ELF-1 (cell line): ENCODE measurements at regions not wholly inside any gene's neighbourhood (a gene's known extent, or its start where the extent isn't known, plus 50 kb on each side); places are given as distances from the start of the nearest gene placed in this dataset.
"Not testable (repeated sequence)": the region's sequence is repeated elsewhere in the genome, so short reads cannot be mapped to it uniquely, and the experiment has no call there.

Experiments used
- DNase-seq: peaks from one replicate; pipeline ENCODE4 v3.0.0-alpha.2; 2016; ENCODE audit warnings: low read depth, low spot score

DNA sequence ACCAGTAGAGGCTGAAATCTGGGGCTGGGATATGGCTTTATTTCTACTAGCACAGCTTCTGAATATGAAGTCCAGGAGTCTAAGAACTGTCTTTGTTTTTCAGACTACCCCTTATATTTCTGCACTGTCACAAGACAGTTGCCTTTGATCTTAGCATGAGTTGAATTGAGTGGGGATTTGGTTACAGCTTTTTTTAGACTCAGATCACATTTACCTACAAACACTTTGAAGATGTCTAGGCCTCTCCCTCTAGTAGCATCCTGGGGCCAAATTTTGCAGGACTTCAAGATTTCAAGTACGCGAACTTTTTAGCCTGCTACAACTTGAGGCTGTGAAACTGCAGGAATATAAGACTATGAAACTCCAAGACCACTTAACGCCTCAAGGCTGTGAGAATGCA, 240.2 kb downstream of the NEBL start:
- DNase-seq: no peak

DNA sequence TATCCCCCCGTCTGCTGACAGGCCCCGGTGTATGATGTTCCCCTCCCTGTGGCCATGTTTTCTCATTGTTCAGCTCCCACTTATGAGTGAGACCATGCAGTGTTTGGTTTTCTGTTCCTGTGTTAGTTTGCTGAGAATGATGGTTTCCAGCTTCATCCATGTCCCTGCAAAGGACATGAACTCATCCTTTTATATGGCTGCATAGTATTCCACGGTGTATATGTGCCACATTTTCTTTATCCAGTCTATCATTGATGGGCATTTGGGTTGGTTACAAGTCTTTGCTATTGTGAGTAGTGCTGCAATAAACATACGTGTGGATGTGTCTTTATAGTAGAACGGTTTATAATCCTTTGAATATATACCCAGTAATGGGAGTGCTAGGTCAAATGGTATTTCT, 244.7 kb downstream of the NEBL start:
- DNase-seq: not testable (repeated sequence)

DNA sequence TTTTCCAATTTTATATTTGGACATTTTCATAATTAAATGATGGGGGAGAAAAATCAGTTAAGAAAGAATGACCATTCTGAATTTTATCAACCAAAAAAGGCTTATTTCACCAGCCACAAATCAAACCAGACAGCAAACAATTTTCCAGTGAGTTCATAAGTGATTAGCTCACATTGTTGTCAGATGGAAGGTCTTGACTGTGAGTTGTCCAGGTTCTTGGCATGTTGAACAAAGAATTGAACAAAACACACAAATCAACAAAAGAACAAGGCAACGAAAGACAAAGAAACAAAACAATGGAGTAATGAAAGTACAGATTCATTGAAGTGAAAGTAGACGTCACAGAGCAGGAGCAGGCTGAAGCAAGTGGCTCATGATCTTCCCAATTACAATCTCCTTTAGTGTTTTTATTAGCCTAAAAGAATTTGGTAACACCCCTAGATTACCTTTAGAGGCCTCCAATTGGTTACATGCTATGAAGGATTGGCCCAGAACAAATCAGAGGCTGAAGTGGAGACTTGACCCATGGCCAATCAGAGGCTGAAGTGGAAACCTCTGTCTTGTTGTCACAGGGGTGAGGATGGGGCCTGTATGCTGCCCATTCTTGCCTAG, 248.7 kb downstream of the NEBL start:
- DNase-seq: no peak

DNA sequence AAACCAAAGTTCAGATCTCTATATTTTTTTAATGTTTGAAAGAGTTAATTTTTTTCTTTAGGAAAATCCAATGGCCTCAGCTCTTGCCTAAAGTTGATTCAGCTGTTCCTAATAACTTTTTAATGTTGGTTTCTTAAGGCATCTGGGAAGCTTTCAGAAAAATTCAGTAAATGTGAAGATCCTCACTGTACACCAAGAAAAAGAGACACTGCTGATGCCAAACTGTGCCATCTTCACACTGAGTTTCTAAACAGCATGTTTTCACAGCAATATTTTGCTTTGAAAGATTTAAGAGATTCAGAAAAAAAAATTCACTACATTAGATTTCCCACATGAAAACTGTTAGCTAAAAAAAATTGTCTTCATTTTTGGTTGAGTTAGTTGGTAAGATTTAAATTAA, 249.4 kb downstream of the NEBL start:
- DNase-seq: no peak

DNA sequence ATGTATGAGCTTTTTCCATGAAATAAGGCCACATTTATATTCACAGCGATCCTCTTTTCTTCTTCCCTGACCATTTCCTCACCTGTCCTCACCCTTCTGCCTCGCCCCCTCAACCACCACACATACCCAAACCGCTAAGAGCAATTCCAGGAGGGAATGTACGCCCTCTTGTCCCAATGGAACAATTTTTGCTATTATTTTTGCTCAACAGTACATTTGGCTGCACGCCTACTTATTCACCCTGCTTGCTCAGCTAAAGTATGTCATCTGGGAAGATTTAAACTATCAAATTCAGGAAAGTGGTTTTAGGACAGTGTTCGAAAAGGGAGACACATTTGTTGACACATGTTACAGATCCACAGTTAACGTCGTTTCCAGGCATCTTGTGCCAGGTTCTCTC, 252.7 kb downstream of the NEBL start:
- DNase-seq: no peak

DNA sequence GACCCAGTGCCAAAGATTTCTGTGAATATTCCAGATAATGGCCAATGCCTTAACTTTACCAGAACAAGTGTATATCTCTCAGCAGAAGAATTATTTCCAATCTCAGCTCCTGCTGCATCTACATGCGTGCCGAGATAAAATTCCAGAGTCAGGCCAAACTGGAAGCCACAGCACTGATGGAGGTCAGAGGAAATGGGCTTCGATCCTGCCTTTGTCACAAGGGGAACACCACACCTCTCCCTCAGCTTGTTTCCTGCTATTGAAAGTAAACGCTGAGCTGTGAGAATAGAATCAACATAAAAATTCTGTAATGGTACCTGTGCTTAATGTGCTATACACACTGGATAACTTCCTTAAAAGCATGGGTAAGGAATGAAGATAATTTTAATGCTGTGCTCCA, 255.5 kb downstream of the NEBL start:
- DNase-seq: no peak

DNA sequence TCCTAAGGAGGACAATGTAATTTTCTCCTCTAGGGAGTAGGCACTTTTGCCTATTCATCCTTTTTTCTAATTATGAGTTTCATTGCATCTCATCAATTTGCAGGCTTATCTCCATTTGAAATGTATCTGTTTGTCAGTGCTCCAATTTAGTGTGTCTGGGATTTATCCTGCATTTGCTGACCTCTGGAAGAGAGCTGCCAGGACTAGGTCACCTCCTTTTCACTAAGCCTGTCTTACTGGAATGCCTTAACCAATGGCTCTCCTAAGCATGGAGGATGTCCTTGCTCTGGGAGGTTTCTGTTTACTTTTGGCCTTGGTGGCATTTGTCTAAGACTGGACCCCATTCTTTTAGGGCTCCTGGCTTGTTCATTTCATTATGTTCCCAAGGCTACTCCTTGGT, 261.5 kb downstream of the NEBL start:
- no peak for DNase-seq

DNA sequence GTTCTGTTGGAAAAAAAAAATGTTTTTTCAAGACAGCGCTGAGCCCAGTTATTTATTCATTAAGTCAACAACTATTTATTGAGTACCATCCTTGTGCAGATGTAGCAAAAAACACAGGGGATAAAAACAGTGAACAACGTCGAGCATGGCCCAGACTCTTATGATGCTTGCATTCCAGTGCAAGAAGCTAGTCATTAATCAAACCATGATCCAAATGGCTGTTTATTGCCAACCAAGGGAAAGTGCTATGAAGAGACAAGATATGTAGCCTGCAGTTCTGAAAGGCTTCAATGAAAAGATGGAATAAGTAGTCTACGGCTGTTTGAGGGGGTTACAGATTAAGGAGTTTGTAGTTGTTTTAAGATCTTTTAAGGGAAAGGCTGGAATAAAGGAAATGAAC, 262.3 kb downstream of the NEBL start:
- no peak for DNase-seq

DNA sequence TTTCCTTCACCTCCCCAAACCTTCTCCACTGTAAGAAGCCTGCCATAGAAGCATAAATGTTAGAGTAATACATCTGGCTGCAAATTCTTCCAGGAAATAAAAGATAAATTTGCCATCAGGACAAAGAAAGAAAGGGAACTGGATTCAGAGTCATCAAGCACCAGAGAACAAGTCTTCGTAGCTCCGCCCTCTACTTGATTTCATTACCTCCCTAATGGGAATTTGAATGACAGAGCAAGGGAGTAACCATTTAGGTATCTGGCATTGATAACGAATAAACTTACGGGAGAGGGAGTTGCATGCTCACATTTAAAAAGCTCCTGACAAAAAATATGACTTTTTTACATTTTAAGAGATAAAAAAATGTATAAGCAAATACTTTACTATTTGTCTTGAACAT, 263.4 kb downstream of the NEBL start:
- DNase-seq: no peak

DNA sequence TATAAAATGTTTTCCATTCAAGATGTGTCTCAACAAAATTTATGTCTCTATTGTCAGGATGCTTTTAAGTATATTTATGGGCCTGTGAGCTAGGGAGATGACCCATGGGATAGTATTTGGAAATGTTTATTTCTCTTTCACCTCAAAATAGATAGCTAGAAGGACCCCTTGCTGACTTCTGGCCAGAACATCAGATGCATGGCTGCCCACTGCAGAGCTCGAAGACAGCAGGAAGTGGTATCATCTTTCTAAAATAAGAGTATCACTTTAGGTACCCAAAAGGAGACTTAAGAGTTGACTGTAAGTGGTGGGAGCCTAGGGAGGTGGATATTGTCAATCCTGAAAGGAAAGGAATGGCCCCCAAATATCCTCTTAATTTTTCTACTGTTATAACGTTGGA, 264.4 kb downstream of the NEBL start:
- no peak for DNase-seq

DNA sequence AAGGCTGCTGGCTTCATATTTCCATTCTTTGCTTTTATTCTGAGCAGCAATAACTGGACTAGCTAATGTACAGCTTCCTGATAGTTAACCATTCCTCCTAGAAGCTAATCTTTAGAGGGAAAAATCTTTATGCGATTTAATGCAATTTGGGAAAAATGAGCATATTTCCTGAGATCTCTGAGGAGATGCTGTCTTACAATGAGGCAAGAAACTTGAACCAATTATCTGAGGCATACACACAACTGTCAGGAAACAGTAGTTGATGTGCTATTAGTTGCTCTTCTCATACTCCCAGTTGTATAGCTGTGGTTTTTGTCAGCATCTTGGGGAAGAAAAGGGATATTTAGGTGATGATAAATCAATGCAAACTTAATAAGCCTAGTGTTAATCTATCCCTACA, 265.9 kb downstream of the NEBL start:
- no peak for DNase-seq

DNA sequence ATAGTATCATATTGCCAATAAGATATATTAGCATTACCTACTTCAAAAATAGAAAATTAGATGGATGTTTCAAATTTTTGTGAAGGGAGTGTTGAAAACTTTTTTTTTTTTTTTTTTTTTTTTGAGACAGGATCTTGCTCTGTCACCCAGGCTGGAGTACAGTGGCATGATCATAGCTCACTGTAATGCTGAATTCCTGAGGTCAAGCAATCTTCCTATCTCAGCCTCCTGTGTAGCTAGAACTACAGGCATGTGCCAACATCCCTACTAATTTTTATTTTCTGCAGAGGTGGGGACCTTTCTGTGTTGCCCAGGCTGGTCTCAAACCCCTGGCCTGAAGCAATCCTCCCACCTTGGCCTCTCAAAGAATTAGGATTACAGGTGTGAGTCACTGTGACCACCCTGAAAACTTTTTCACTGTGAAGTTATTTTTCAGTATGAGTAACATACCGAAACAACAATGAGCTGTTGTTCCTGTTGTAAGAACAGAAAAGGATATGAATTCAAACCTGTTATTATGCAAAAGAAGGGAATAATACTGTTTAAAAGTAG, 266.9 kb downstream of the NEBL start:
- DNase-seq: no peak

DNA sequence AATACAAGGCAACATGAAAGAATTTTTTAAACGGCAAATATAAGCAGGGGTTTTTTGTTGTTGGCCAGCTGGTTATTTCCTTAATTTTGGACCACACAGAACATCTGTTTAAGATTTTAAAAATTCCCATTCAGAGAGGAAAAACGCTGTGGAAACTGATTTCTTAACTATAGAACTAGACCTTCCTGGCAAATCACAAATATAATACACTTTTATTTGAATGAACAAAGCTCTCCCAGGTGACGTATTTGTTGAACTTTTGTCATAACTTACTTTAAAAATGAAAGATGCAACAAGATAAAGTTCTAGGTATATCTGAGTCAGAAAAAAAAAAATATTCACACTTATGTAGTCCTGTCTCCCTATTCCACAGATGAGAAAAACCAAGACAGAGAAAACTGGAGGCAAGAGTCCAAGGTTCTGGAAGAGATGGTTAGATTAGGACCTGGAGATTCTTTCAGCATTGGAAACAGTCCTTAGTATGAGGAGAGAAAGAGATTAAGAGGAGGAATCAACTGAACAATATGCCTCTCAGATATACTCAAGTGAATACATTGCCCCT, 269.1 kb downstream of the NEBL start:
- no peak for DNase-seq

DNA sequence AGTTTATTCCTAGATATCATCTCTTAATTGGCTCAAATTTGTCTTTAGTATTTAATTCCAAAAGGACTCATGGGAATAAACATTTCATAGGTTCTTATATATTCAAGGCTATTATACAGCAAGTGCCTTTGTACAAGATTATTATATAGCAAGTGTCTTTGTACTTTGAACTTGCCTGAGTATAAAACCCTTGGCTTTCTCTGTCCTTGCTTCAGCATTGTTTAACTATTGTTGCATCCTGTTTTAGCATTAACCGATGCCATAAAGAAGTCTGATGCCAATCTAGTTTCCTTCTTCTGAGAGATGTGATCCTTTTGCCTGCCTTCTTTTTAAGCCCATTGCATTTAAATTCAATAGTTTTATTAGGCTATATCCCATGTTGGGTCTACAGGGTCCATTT, 270.0 kb downstream of the NEBL start:
- no peak for DNase-seq

DNA sequence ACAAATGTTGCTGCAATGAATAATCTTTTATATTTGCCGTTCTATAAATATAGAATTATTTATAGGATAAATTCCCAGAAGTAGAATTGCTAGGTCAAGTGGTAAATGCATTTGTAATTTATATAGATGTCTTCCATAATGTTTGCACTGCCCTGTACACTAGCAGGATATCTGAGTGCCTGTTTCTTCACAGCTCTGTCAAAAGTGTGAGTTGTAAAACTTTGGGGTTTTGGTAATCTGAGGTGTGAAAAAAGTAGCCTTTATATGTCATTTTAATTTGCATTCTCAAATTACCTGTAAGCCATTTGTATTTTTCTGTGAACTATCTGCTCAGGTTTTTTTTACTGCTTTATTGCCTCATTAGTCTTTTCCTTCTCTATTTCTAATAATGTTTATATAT, 271.2 kb downstream of the NEBL start:
- DNase-seq: no peak

DNA sequence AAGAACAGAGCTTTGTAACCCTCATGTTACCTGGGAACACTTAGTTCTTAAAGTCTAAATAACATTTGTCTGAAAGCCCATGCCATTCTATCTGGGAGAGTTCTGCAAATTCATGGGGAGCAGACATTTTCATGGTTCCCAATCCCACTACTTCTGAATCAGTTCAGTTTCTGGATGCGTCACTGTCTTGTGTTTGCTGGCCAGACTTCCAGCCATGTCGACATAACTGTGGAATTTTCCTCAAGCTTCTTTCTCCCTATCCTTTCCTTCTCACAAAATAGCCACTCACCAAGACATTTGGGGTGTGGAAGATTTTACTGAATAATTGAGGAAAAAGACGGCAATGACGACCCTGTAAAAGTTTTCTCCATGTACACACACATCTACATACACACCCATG, 272.5 kb downstream of the NEBL start:
- DNase-seq: no peak

DNA sequence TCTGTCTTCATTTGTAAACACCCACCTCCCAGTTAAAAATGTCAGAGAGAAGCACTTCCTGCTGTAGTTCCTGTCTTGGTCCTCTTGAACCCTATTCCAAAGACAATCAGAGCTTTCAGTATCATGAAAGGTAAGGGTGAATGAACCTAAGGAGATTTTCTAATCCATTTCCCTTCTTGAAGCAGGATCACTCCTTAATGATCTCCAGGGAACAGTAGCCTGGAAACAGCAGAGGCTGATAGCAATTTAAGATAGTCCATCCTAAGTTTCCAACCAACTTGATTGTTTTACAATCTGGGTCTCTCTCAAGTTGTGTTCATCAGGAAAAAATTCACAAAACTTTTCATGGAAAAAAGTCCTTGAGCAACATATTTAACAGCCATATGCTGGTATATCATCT, 273.6 kb downstream of the NEBL start:
- DNase-seq: no peak

DNA sequence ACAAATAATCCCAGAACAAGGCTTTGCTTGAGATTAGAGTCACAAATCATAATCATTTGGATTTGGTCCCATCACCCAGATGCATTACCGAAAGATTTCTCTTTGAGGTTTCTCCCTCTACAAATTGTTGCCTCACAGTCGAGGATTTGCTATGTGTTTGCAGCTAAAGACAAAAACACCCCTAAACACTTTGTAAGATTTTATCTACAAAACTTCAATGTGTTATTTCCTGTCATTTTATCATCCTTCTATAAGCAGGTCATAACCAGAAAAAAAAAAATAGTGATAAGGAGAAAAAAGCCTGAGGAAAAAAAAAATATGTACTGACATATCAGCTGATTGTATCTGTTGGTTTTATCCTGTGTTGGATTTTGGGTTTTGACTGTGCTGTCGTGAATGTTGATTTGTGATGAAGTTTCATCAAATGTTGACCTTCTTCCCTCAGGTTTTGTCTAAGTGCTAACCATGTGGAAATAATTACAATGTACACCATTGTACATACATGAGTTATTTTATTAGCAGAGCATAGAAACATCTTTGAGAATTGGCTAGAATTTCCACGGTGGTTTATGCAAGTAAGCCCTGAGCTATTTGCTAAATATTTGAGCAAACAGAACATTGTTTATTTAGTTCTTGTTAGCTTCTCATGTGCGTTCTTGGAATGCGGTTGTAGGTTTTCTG, 274.4 kb downstream of the NEBL start:
- DNase-seq: no peak

DNA sequence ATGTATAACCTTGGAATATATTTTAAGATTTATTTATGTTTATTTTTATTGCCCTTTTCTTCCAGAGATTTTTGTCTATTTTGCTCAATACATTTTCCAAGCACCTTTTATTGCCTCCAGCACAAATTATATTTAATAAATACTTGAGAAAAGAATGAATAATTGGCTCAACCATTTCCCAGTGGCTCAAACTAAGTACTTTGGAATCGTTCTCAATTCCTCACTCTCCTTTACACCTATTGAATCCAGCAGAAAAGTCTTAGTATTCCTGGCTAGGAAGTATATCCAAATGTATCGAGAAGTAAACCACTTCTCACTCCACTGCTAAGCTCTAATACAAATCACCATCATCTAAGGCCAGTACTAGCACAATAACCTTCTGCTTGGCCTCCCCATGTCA, 276.1 kb downstream of the NEBL start:
- DNase-seq: no peak

DNA sequence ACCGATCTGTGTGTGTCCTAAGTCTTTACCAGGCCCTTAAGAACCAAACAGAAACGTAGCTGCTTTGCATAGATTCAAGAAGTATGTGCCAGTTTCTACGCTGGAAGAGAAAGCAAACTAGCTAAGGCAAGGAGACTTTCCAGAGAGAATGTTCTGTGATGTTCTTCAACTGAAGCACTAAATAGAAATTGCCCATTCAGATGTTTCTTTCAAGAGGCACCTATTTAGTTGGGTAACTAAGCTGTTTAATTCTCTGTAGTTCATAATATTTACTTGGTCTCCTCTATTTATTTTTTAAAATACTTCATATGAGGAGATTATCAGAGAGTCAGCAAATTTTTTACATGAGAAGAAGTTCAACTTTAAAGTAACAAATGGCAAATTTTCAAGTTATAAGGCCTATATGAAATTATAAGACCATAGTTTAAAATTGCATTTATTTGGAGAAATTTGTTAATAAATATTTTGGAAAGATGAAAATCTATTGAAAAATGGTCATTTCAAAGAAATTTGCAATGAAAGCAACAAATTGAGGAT, 279.0 kb downstream of the NEBL start:
- DNase-seq: no peak

DNA sequence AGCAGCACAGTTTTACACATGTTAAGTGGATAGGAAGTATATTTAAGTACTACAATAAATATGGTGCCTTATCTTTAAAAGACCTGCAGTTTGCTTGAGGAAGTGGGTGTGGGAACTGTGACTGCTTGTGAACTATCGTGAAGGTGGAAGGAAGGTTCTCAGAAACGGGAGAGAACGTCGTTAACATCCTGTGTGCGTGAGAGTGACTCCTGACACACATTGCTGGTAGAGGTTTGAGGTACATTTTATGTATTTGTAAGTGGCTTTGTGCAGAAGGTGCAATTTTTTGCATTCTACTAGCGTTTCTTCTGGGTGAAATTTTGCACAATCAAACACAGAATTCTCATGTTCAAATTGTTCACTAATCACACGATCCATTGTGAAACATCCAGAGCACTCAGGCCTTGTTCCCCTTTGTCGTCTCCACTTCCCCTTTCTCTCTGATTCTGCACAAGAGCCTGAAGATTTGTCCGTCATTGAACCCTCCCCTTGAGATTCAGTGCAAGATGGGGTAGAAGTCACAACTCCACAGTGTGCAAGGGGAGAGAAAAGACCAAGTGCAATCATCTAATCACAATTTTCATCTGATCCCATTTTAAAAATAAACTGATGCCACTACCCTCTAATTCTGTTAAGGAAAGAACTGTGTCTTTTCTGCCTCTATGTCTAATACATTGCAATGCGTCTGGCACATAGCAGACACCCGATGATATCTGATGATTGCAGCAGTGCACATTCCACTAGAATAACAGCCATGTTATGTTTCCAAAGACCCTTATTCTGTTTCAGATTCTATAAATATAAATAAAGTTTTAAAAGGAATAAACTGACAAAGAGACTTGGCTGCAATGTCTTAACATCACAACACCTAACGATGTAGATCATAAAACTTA, 279.9 kb downstream of the NEBL start:
- no peak for DNase-seq

DNA sequence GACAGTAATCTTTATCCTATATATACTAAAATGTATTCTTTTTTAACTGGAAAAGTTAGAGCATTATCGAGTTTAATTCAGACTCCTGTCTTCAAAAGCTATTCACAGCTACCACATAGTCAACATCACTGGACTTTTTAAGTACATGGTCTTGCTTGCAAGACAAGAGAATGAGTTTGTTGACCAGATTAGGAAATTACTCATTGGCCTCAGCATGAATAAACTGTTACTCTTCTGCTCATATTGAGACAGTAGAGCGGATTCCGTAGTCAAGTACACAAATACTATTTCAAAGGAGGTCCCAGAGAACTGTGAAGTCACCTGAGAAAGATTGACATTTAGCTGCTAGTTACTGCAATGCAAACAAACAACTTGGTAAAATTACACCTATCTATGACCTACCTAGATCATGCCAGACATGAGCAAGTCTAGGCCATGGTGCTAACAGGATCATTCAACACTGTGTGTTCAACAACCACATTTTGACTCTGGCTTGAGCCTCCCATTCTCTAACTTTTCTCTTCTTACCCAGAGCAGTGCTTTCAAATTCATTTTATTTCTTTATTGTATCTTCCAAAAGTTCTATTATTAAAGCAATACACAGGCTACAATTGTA, 280.9 kb downstream of the NEBL start:
- no peak for DNase-seq
